ENCODE measurements at regions not wholly inside any gene's neighbourhood (a gene's known extent, or its start where the extent isn't known, plus 50 kb on each side); places are given as distances from the start of the nearest gene placed in this dataset.

- no peak for ATAC-seq
- TF ChIP-seq ZNF8 (CRISPR knock-in tag; IDR thresholded peaks at IDR 0.05): no peak
- no peak for TF ChIP-seq ZC3H10 (CRISPR knock-in tag; IDR thresholded peaks at IDR 0.05)
- no peak for TF ChIP-seq ESRRG (CRISPR knock-in tag; IDR thresholded peaks at IDR 0.05)
- no peak for TF ChIP-seq PATZ1 (CRISPR knock-in tag; IDR thresholded peaks at IDR 0.05; ENCODE audit: borderline replicate concordance)
- no peak for TF ChIP-seq GLIS3 (CRISPR knock-in tag; IDR thresholded peaks at IDR 0.05)
- TF ChIP-seq CSRNP3 (CRISPR knock-in tag; IDR thresholded peaks at IDR 0.05): no peak
- no peak for TF ChIP-seq ZFP3 (CRISPR knock-in tag; IDR thresholded peaks at IDR 0.05)
- TF ChIP-seq ARNTL (CRISPR knock-in tag; IDR thresholded peaks at IDR 0.05; ENCODE audit: borderline replicate concordance, low read depth): no peak
- no peak for TF ChIP-seq TCF4 (CRISPR knock-in tag; IDR thresholded peaks at IDR 0.05; ENCODE audit: borderline replicate concordance)
- no peak for TF ChIP-seq TSHZ2 (CRISPR knock-in tag; IDR thresholded peaks at IDR 0.05)
- no peak for TF ChIP-seq ZNF70 (CRISPR knock-in tag; IDR thresholded peaks at IDR 0.05)
- no peak for TF ChIP-seq POU6F1 (CRISPR knock-in tag; IDR thresholded peaks at IDR 0.05; ENCODE audit: borderline replicate concordance, low read depth)
- TF ChIP-seq RARB (CRISPR knock-in tag; IDR thresholded peaks at IDR 0.05): no peak
Measured at GRCh38 chr4:184929476-184929875, 88.8 kb upstream of the HELT start.

- no peak for TF ChIP-seq ZNF70 (CRISPR knock-in tag; IDR thresholded peaks at IDR 0.05)
- TF ChIP-seq TSHZ2 (CRISPR knock-in tag; IDR thresholded peaks at IDR 0.05): no peak
- TF ChIP-seq CSDC2 (CRISPR knock-in tag; IDR thresholded peaks at IDR 0.05): no peak
- no peak for TF ChIP-seq ZFP3 (CRISPR knock-in tag; IDR thresholded peaks at IDR 0.05)
- no peak for TF ChIP-seq SNAI2 (CRISPR knock-in tag; IDR thresholded peaks at IDR 0.05)
- no peak for TF ChIP-seq ZFP30 (CRISPR knock-in tag; IDR thresholded peaks at IDR 0.05)
- no peak for TF ChIP-seq ISL1 (CRISPR knock-in tag; IDR thresholded peaks at IDR 0.05)
- TF ChIP-seq ZNF565 (CRISPR knock-in tag; conservative IDR thresholded peaks at IDR 0.05; ENCODE audit: low read depth): no peak
- TF ChIP-seq TOX (CRISPR knock-in tag; IDR thresholded peaks at IDR 0.05; ENCODE audit: borderline replicate concordance): no peak
- no peak for ATAC-seq
Measured at GRCh38 chr4:184930026-184930425, 88.3 kb upstream of the HELT start.

GRCh38 chr4:184932343-184932742, 85.9 kb upstream of the HELT start:
- no peak for ATAC-seq
- TF ChIP-seq ESRRG (CRISPR knock-in tag; IDR thresholded peaks at IDR 0.05): no peak
- TF ChIP-seq GLIS3 (CRISPR knock-in tag; IDR thresholded peaks at IDR 0.05): no peak
- TF ChIP-seq CREB5 (CRISPR knock-in tag; IDR thresholded peaks at IDR 0.05; ENCODE audit: low read depth): no peak
- no peak for TF ChIP-seq ZFP3 (CRISPR knock-in tag; IDR thresholded peaks at IDR 0.05)
- no peak for TF ChIP-seq PATZ1 (CRISPR knock-in tag; IDR thresholded peaks at IDR 0.05; ENCODE audit: borderline replicate concordance)
- no peak for TF ChIP-seq ZNF565 (CRISPR knock-in tag; conservative IDR thresholded peaks at IDR 0.05; ENCODE audit: low read depth)
- TF ChIP-seq ZFP30 (CRISPR knock-in tag; IDR thresholded peaks at IDR 0.05): no peak
- no peak for TF ChIP-seq POU6F1 (CRISPR knock-in tag; IDR thresholded peaks at IDR 0.05; ENCODE audit: borderline replicate concordance, low read depth)
- no peak for TF ChIP-seq SNAI2 (CRISPR knock-in tag; IDR thresholded peaks at IDR 0.05)
- TF ChIP-seq CSDC2 (CRISPR knock-in tag; IDR thresholded peaks at IDR 0.05): no peak
- no peak for TF ChIP-seq TOX (CRISPR knock-in tag; IDR thresholded peaks at IDR 0.05; ENCODE audit: borderline replicate concordance)
- no peak for TF ChIP-seq ZNF8 (CRISPR knock-in tag; IDR thresholded peaks at IDR 0.05)
- TF ChIP-seq TCF4 (CRISPR knock-in tag; IDR thresholded peaks at IDR 0.05; ENCODE audit: borderline replicate concordance): no peak
- no peak for TF ChIP-seq ZC3H10 (CRISPR knock-in tag; IDR thresholded peaks at IDR 0.05)
- no peak for TF ChIP-seq OSR1 (CRISPR knock-in tag; IDR thresholded peaks at IDR 0.05)
- TF ChIP-seq RARB (CRISPR knock-in tag; IDR thresholded peaks at IDR 0.05): no peak

Data from SK-N-SH treated with all-trans-retinoic acid at 6 μM for 48 hours (cell line).